GM18520 (cell line): ENCODE measurements at regions not wholly inside any gene's neighbourhood (a gene's known extent, or its start where the extent isn't known, plus 50 kb on each side); places are given as distances from the start of the nearest gene placed in this dataset.

Experiments
- ATAC-seq: cut with Tn5 transposase; IDR thresholded peaks from one replicate; pipeline ENCODE4 v1.9.1; 2021; ENCODE audit not compliant: unreplicated experiment

GRCh38 chr9:73548201-73548600 is 396.5 kb downstream of the ANXA1 start:
- ATAC-seq: no peak

DNA sequence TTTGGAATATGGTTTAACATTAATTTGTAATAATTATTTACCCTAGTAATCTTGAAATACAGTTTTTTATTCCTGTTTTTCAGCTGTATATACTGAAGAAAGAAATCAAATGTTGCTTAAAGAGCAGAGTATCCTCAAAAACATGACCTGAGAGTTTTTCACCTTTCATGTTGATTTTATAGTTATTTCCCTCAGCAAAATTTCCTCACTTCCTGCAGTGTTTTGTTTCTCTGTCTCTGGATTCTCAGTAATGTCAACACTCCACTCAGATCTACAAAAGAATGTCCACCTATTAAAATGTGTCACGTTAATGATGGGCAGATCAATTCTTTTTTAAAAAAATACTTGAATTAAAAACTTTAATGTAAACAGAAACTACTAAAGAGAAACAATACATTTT is 398.3 kb downstream of the ANXA1 start:
- ATAC-seq: no peak

GRCh38 chr9:73553295-73553694 is 401.6 kb downstream of the ANXA1 start:
- no peak for ATAC-seq

DNA sequence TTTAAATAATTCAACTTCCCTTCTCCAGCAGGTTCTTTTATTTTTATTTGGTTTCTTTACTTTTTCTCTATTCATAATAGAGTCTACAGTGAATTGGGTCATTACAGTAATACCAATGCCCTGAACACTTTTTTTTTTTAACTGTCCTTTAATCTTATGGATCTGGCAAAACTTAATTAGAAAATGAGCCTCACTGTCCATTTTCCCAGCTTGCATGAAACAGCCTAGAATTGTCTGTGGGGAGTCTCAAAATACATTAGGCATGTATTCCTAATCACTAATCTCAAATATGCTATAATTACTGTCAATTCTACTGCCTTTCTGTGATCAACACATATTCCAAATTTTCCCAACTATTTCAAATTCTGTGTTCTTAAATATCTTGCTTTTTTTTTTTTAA is 406.8 kb downstream of the ANXA1 start:
- no peak for ATAC-seq

DNA sequence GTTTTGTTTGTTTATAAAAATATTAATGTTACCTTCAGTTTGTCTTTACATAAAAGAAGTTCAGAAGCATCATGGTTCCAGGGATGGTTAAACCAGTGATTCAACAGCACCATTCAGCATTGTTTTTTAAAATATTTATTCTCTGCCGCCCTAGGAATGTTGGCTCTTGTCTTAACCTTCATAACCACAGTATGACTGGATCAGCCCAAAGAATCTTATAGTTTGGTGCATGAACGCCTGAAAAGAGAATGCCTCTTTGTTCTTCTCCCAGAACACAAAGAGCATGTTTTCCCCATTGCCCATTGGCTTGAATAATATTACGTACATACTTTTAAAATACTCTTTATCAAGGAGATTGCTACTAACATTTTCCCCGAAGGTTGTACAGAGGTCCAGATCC is 413.4 kb downstream of the ANXA1 start:
- no peak for ATAC-seq

- ATAC-seq: no peak
These were observed 414.3 kb downstream of the ANXA1 start for GRCh38 chr9:73565833-73566465.

DNA sequence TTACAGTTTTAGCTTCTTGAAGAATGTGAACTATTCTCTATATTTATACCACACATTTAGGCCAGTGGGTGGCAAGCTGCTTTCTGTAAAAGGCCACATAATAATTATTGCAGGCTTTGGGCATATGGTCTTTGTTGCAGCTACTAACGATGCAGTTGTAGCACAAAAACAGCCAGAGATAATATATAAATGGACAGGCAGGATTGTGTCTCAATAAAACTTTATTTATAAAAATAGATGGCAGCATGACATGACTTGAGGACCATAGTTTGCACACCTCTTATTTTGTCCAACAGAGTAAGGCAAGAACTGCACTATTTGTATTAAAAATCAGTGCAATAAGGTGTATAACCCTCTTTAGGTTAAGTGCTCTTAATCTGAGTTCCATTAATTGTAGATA is 415.0 kb downstream of the ANXA1 start:
- ATAC-seq: no peak

DNA sequence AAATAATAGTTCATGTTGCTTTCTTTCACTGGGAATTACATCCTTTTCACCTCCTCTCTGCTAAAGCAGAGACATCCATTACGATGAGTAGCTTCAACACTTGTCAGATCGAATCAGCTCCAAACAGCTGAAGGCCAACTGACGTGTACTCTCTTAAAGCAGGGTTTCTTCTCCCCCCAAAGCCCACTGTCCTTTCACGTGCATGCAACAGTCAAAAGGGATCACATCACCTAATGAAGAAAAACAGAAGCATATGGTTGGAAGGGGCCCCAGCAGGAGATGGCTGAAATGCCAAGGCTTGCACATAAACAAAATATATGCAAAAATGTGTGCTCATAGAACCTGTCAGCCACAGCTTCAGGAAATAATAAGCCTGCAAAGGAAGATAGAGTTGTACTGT is 421.6 kb downstream of the ANXA1 start:
- no peak for ATAC-seq

GRCh38 chr9:73575101-73576060 is 423.7 kb downstream of the ANXA1 start:
- no peak for ATAC-seq

- ATAC-seq: no peak
These were observed 426.2 kb downstream of the ANXA1 start for GRCh38 chr9:73577848-73578247.

- ATAC-seq: no peak
These were observed 428.2 kb downstream of the ANXA1 start for GRCh38 chr9:73579823-73580222.

- no peak for ATAC-seq
These were observed 431.9 kb downstream of the ANXA1 start for GRCh38 chr9:73583576-73583975.

DNA sequence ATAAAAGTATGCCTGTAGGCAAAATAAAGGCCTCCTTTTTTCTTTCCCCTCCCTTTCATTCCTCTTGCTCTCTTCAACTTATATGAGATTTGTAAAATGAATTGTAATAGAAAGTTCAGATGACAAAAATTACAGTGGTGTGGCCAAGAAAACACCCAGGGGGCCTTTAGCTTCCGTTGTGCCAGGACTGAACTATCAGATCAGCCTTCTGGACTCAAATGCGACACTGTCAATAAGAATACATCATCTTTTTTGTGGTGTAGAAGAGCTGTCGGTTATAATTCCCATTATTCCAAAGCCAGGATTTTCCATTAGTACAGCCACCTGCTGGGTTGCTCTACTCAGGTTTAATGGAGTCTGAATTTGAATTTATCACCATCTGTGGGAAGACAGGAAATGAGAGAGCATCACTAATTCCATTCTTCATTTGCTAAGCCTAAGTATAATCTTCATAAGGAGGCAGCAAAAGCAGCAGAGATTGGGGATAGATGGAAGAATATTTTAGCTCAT is 443.4 kb downstream of the ANXA1 start:
- ATAC-seq: no peak

- no peak for ATAC-seq
These were observed 444.7 kb downstream of the ANXA1 start for GRCh38 chr9:73596321-73596720.

DNA sequence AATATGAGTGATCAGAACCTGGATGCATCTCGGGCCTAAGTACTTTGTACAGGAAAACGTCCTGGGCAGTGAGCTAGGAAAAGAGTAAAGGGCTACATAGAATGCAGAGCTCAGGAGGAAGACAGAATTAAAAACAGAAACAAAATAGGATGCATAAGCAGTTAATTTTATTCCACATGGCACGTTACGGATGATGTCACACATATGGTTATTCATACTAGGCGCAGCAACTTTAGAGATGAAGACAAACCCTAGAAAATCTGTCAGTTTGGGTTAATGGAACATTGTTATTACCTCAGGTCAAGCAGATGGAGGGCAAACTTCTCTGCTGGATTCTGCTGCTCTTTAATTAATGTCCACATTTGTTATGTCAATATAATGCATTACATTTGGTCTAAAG is 445.4 kb downstream of the ANXA1 start:
- ATAC-seq: no peak

- ATAC-seq: no peak
These were observed 446.1 kb downstream of the ANXA1 start for GRCh38 chr9:73597771-73598170.

DNA sequence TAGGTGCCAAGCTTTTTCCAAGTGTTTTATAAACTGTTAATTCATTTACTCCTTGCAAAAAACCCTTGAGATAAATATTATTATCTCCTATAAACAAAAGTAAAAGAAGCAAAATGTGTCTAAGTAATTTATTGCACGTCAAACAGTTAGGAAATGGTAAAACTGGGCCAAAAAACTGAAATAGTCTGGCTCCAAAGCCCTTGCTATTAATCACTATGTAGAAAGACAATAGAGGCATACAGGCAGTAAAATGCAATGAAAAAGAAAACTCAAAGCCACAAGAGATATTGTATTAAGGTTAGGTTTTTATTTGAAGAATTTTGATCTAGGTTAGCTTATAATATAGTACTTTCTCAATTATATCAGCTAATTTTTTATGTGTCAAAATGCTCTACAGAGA is 457.7 kb downstream of the ANXA1 start:
- ATAC-seq: no peak

DNA sequence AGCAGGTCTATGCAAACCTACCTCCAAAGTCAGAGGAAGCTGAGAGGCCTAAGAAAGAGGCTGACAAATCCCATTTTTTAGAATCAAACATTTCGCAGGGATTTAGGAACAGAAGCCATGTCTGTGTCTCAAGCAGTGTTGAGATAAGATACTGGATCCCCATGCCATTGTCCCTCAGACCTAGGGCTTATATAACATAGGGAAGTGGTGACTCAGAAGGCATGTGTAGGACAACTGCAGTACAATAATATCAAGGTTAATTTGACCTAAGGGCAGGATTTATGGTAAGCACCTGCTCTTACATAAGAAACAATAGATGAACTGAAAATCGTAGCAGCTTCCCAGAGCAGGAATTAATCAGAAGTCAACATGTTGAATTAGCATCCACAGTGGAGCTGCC is 459.4 kb downstream of the ANXA1 start:
- ATAC-seq: no peak

GRCh38 chr9:73613092-73613701 is 461.5 kb downstream of the ANXA1 start:
- no peak for ATAC-seq

- ATAC-seq: no peak
These were observed 463.9 kb downstream of the ANXA1 start for GRCh38 chr9:73615557-73615956.

- no peak for ATAC-seq
These were observed 465.9 kb downstream of the ANXA1 start for GRCh38 chr9:73617586-73617985.

- peak; percentile 68 for ATAC-seq
These were observed 489.3 kb downstream of the ANXA1 start for GRCh38 chr9:73640971-73641370.
